ENCODE measurements at regions not wholly inside any gene's neighbourhood (a gene's known extent, or its start where the extent isn't known, plus 50 kb on each side); places are given as distances from the start of the nearest gene placed in this dataset.

DNA sequence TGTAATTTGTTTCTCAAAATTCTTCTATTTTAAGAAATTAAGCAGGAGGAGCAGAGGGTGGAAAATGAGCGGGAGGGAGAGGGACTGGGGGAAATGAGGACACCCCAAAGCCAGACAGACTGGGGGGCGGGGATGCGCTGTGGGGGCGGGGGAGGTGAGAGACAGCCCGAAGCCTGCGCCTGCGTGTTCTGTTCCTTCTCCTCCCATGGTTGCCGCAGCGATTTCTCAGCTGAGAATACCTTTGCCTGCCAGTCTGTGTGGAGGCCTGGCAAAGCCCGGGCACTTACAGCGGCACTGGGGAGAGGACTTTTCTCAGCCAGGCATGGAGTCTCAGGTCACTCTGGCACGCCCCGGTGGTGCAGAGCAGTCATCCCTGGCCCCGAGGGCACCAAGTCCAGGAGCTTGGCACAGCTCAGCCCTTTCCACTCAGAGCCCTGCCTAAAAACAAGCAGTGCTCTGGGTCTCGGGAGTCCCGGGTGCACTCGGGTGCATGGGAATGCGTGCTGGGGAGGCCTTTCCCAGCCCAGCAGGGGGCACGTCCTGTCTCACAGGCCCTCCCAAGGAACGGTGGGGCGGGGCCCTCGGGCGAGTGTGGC, 289.3 kb upstream of the HS6ST1 start:
- Histone ChIP-seq H3K36me3 (ENCODE audit: control insufficient read depth, insufficient read depth, low read length) (no peaks in the 10 kb centered on the region), H3K27ac (ENCODE audit: insufficient read depth, low read length, poor library complexity, severe bottlenecking) (no peak overlapping the region), H3K9me3 (ENCODE audit: control insufficient read depth in 2 of 2, low read length in 2 of 2) (no peaks in the 10 kb centered on the region), H3K27me3 (ENCODE audit: control insufficient read depth, insufficient read depth, low read length) (no peaks in the 10 kb centered on the region), H3K4me1 (ENCODE audit: control insufficient read depth, insufficient read depth, low read length, poor library complexity, severe bottlenecking) (no peaks in the 10 kb centered on the region), H3K4me3 (ENCODE audit: low read depth, low read length) (no peak overlapping the region)
- H3K9me3 Mint-ChIP-seq = no peaks in the 10 kb centered on the region
- no peak overlapping the region for H3K27ac Mint-ChIP-seq
- H3K4me1 Mint-ChIP-seq = no peaks in the 10 kb centered on the region
- H3K27me3 Mint-ChIP-seq = peaks cover 5% of the 10 kb centered on the region
- ATAC-seq (ENCODE audit: low read depth in 2 of 2) (no peak), DNase-seq (no peak)
- no peaks in the 10 kb centered on the region for H3K36me3 Mint-ChIP-seq
- no peak overlapping the region for H3K4me3 Mint-ChIP-seq

DNA sequence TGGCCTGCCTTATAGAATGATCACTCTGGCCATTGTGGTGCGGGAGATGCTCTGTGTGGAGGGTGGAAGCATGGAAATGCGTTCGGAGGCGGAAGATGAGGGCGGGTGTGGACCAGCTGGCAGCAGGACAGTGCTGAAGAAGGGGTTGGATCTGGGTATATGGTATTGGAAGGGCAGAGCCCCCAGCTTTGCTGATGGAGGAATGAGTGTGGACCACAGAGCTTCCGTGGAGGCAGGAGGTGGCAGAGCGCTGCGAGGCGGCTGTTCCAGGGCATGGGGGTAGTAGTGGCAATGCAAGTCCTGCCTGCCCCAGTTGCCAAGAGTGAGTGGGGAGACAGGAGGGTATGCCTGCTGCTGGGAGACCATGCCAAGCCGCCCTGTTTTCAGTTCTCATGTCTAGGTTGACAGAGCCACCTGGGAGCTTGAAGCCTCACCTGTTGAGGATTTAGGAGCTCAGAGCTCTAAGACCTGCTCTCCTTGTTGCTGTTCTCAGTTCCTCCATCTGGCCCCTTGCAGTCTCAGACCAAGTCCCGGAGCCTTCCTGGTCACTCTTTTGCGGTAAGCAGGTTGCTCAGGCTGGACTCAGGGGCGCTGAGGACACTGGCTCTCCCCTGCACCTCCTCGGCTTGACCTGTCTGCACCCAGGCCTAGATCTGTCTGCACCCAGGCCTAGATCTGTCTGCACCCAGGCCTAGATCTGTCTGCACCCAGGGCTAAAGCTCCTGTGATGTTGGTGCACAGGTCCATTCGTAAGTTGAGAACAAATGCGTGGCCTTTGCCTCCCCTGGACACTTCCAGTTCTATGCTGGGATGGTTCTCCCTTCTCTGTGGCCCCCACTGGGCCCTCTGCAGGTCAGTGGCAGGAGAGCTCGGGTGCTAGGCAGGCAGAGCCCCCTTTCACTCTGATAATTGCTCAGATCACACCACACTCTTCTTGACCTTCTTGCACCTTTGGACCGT, 290.5 kb upstream of the HS6ST1 start:
- H3K9me3 Mint-ChIP-seq = no peaks in the 10 kb centered on the region
- Histone ChIP-seq H3K4me3 (ENCODE audit: low read depth, low read length) (no peak overlapping the region), H3K36me3 (ENCODE audit: control insufficient read depth, insufficient read depth, low read length) (no peaks in the 10 kb centered on the region), H3K27me3 (ENCODE audit: control insufficient read depth, insufficient read depth, low read length) (no peaks in the 10 kb centered on the region), H3K27ac (ENCODE audit: insufficient read depth, low read length, poor library complexity, severe bottlenecking) (no peak overlapping the region), H3K9me3 (ENCODE audit: control insufficient read depth in 2 of 2, low read length in 2 of 2) (no peaks in the 10 kb centered on the region), H3K4me1 (ENCODE audit: control insufficient read depth, insufficient read depth, low read length, poor library complexity, severe bottlenecking) (no peaks in the 10 kb centered on the region)
- H3K27ac Mint-ChIP-seq = no peak overlapping the region
- H3K27me3 Mint-ChIP-seq = peaks cover 5% of the 10 kb centered on the region
- no peak overlapping the region for H3K4me3 Mint-ChIP-seq
- no peaks in the 10 kb centered on the region for H3K4me1 Mint-ChIP-seq
- no peaks in the 10 kb centered on the region for H3K36me3 Mint-ChIP-seq
- ATAC-seq (ENCODE audit: low read depth in 2 of 2) (no peak), DNase-seq (no peak)

DNA sequence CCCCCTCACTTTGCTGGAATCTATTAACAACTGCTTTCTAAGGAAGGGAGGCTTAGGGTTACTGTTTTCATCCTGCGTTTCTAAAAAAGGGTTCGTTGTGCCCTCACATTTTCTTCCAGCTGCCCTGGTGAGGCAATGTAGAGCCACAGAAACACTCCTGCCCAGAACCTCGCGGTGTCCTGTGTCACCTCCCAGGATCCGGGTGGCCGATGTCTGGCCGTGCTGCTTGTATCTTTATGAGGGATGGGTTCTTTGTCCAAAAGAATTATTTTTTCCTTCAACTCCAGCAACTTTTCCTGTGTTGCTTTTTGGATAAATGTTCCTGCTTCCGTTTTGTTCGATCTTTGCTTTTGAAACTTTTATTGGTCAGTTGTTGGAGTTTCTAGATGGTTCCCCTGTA, 291.8 kb upstream of the HS6ST1 start:
- no peak overlapping the region for H3K4me3 Mint-ChIP-seq
- H3K27me3 Mint-ChIP-seq = peaks cover 5% of the 10 kb centered on the region
- Histone ChIP-seq H3K9me3 (ENCODE audit: control insufficient read depth in 2 of 2, low read length in 2 of 2) (no peaks in the 10 kb centered on the region), H3K27ac (ENCODE audit: insufficient read depth, low read length, poor library complexity, severe bottlenecking) (no peak overlapping the region), H3K36me3 (ENCODE audit: control insufficient read depth, insufficient read depth, low read length) (no peaks in the 10 kb centered on the region), H3K4me3 (ENCODE audit: low read depth, low read length) (no peak overlapping the region), H3K4me1 (ENCODE audit: control insufficient read depth, insufficient read depth, low read length, poor library complexity, severe bottlenecking) (no peaks in the 10 kb centered on the region), H3K27me3 (ENCODE audit: control insufficient read depth, insufficient read depth, low read length) (no peaks in the 10 kb centered on the region)
- H3K9me3 Mint-ChIP-seq = peaks cover 0 to 2% (median 0%) of the 10 kb centered on the region in 7 donors
- H3K27ac Mint-ChIP-seq = no peak overlapping the region
- no peaks in the 10 kb centered on the region for H3K4me1 Mint-ChIP-seq
- ATAC-seq (ENCODE audit: low read depth in 2 of 2) = no peak
- no peak for DNase-seq
- H3K36me3 Mint-ChIP-seq = no peaks in the 10 kb centered on the region

DNA sequence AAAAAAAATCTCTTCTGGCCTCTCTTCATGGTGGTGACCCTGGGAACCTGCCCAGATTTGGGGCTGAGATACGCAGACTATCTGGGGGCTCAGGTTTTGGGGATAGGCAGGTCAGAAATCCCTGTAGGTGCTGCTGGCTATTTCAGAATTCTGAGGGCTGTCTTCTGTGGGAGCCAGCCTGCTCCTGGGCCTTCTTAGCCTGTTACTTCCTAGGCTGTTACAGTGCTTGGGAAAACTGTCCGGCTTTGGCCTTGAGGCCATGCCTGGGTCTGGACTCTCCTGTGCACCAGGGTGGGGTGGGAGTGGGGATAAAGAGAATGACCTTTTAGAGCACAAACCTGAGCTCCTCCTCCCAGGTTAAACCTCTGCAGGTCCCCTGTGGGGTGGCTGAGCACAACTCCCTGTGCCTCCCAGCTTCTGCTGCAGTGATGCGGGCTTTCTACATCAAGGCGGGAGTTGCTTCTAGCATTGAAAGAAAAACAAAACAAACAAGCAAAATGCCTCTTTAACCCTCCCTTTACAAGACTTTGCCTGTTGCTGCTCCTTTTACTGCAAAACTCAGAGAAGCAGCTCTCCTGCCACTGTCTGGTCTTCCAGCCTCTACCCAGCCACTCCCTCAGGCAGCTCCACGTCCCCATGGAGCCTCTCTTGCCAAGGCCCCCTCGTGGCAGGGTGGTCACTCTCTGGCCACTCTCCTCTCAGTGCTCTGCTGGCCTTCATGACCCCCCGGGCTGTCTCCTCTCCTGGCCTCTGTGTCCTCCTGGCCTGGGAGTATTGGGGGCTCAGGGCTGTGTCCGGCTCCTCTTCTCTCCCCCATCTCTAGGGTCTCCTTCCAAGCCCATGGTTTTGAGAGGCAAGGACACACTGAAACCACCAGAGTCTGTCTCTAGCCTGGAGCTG, 293.0 kb upstream of the HS6ST1 start:
- peaks cover 0 to 2% (median 0%) of the 10 kb centered on the region in 7 donors for H3K9me3 Mint-ChIP-seq
- H3K27me3 Mint-ChIP-seq = peaks cover 5% of the 10 kb centered on the region
- DNase-seq = no peak
- H3K4me3 Mint-ChIP-seq = no peak overlapping the region
- H3K36me3 Mint-ChIP-seq = no peaks in the 10 kb centered on the region
- Histone ChIP-seq H3K9me3 (ENCODE audit: control insufficient read depth in 2 of 2, low read length in 2 of 2) (no peaks in the 10 kb centered on the region), H3K36me3 (ENCODE audit: control insufficient read depth, insufficient read depth, low read length) (no peaks in the 10 kb centered on the region), H3K27me3 (ENCODE audit: control insufficient read depth, insufficient read depth, low read length) (no peaks in the 10 kb centered on the region), H3K4me3 (ENCODE audit: low read depth, low read length) (no peak overlapping the region), H3K27ac (ENCODE audit: insufficient read depth, low read length, poor library complexity, severe bottlenecking) (no peak overlapping the region), H3K4me1 (ENCODE audit: control insufficient read depth, insufficient read depth, low read length, poor library complexity, severe bottlenecking) (no peaks in the 10 kb centered on the region)
- H3K27ac Mint-ChIP-seq = no peak overlapping the region
- H3K4me1 Mint-ChIP-seq = no peaks in the 10 kb centered on the region
- no peak for ATAC-seq (ENCODE audit: low read depth in 2 of 2)

DNA sequence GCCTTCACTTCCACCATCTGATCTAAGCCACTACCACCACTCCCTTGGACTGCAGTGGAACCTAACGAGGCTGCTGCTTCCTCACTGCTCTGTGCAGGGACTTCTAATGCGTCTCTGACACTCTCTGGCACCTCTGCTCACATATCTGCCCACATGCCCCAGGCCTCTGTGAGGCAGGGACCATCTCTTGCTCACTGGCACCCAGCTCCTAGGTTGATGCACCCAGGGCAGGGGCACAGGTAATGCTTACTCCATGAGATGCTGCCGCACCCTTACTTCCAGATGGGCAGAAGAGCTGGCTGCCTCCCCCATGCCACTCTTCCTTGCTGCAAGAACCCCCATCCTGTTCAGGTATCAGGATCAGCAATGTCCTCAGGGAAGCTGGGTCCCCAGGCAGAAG, 294.0 kb upstream of the HS6ST1 start:
- DNase-seq (no peak), ATAC-seq (ENCODE audit: low read depth in 2 of 2) (no peak)
- Histone ChIP-seq H3K9me3 (ENCODE audit: control insufficient read depth in 2 of 2, low read length in 2 of 2) (no peaks in the 10 kb centered on the region), H3K36me3 (ENCODE audit: control insufficient read depth, insufficient read depth, low read length) (no peaks in the 10 kb centered on the region), H3K4me3 (ENCODE audit: low read depth, low read length) (no peak overlapping the region), H3K27ac (ENCODE audit: insufficient read depth, low read length, poor library complexity, severe bottlenecking) (no peak overlapping the region), H3K27me3 (ENCODE audit: control insufficient read depth, insufficient read depth, low read length) (no peaks in the 10 kb centered on the region), H3K4me1 (ENCODE audit: control insufficient read depth, insufficient read depth, low read length, poor library complexity, severe bottlenecking) (no peaks in the 10 kb centered on the region)
- Mint-ChIP-seq H3K4me3 (no peak overlapping the region), H3K27ac (no peak overlapping the region), H3K9me3 (peaks cover 0 to 2% (median 0%) of the 10 kb centered on the region in 7 donors), H3K4me1 (no peaks in the 10 kb centered on the region), H3K36me3 (no peaks in the 10 kb centered on the region), H3K27me3 (peaks cover 5% of the 10 kb centered on the region)

DNA sequence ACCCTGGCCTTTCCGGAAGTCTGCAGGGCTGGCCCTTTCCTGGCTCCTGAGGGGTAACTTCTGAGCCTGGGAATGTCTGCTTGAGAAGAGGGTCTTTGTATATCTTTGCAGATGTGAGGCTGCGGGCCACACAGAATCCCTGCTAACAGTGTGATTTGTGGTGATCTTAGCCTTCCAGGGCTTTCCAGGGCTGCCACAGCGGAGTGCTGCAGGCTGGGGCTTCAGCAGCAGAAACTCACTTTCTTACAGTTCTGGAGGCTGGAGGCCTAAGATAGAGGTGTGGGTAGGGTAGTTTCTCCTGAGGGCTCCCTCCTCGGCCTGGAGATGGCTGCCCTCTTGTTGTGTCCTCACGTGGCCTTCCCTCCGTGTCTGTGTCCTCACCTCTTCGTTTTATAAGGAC, 294.7 kb upstream of the HS6ST1 start:
- H3K4me1 Mint-ChIP-seq = no peaks in the 10 kb centered on the region
- H3K27me3 Mint-ChIP-seq = peaks cover 5% of the 10 kb centered on the region
- Histone ChIP-seq H3K4me3 (ENCODE audit: low read depth, low read length) (no peak overlapping the region), H3K9me3 (ENCODE audit: control insufficient read depth in 2 of 2, low read length in 2 of 2) (no peaks in the 10 kb centered on the region), H3K27ac (ENCODE audit: insufficient read depth, low read length, poor library complexity, severe bottlenecking) (no peak overlapping the region), H3K27me3 (ENCODE audit: control insufficient read depth, insufficient read depth, low read length) (no peaks in the 10 kb centered on the region), H3K36me3 (ENCODE audit: control insufficient read depth, insufficient read depth, low read length) (no peaks in the 10 kb centered on the region), H3K4me1 (ENCODE audit: control insufficient read depth, insufficient read depth, low read length, poor library complexity, severe bottlenecking) (no peaks in the 10 kb centered on the region)
- peaks cover 0 to 2% (median 0%) of the 10 kb centered on the region in 7 donors for H3K9me3 Mint-ChIP-seq
- ATAC-seq (ENCODE audit: low read depth in 2 of 2) (no peak), DNase-seq (no peak)
- H3K36me3 Mint-ChIP-seq = no peaks in the 10 kb centered on the region
- no peak overlapping the region for H3K27ac Mint-ChIP-seq
- no peak overlapping the region for H3K4me3 Mint-ChIP-seq

DNA sequence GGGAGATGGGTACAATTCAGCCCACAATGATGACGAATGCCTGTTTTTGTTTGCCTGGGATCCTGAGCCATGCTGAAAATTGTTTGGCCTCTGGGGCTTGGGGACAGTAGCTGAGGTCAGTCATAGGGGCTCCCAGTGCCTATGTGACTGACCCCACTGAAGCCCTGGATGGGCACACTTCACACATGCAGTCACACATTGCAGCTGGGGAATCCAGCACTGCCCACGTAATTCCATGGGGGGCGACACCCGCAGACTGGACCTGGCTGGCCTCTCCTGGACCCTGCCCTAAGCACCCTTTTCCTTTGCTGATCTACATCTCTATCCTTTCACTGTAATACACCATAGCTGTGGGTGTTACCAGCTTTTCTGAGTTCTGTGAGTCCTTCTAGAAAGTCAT, 295.2 kb upstream of the HS6ST1 start:
- Mint-ChIP-seq H3K27me3 (peaks cover 5% of the 10 kb centered on the region), H3K27ac (no peak overlapping the region), H3K4me3 (no peak overlapping the region), H3K36me3 (no peaks in the 10 kb centered on the region), H3K9me3 (peaks cover 0 to 2% (median 0%) of the 10 kb centered on the region in 7 donors), H3K4me1 (no peaks in the 10 kb centered on the region)
- no peaks in the 10 kb centered on the region for H3K36me3 ChIP-seq (ENCODE audit: control insufficient read depth, insufficient read depth, low read length)
- DNase-seq = no peak
- no peak overlapping the region for H3K4me3 ChIP-seq (ENCODE audit: low read depth, low read length)
- H3K4me1 ChIP-seq (ENCODE audit: control insufficient read depth, insufficient read depth, low read length, poor library complexity, severe bottlenecking) = no peaks in the 10 kb centered on the region
- no peak for ATAC-seq (ENCODE audit: low read depth in 2 of 2)
- H3K27me3 ChIP-seq (ENCODE audit: control insufficient read depth, insufficient read depth, low read length) = no peaks in the 10 kb centered on the region
- H3K9me3 ChIP-seq (ENCODE audit: control insufficient read depth in 2 of 2, low read length in 2 of 2) = no peaks in the 10 kb centered on the region
- H3K27ac ChIP-seq (ENCODE audit: insufficient read depth, low read length, poor library complexity, severe bottlenecking) = no peak overlapping the region

All from CD4-positive, CD25-positive, alpha-beta regulatory T cell (primary cell).